ENCODE measurements at regions not wholly inside any gene's neighbourhood (a gene's known extent, or its start where the extent isn't known, plus 50 kb on each side); places are given as distances from the start of the nearest gene placed in this dataset.

DNA sequence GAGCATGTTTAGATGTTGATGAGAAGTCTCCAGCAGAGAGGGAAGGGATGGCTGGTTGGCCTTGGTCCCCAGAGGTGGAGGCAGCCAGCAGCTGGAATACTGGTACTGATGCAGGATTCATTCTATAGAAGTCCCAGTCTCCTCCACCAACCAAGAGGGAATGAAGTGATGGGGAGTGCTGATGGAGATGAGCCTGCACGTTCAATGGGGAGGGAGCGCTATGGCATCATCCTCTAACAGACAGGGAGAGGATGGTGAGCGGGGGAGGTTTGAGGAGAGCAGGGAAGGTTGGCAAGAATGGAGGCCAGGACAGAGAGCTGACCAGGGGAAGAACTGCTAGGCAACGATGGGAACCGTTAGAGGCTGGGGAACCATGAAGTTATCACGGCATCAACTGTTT, 159.8 kb upstream of the MVB12B start:
- H3K79me2 ChIP-seq (ENCODE audit: control insufficient read depth, insufficient read depth, low read length), result no peaks in the 10 kb centered on the region
- H4K20me1 ChIP-seq (ENCODE audit: control insufficient read depth, extremely low read depth, insufficient read depth, low read length), result no peaks in the 10 kb centered on the region
- H2AFZ ChIP-seq (ENCODE audit: low read length), result no peak overlapping the region
- TF ChIP-seq, protein P1, sequence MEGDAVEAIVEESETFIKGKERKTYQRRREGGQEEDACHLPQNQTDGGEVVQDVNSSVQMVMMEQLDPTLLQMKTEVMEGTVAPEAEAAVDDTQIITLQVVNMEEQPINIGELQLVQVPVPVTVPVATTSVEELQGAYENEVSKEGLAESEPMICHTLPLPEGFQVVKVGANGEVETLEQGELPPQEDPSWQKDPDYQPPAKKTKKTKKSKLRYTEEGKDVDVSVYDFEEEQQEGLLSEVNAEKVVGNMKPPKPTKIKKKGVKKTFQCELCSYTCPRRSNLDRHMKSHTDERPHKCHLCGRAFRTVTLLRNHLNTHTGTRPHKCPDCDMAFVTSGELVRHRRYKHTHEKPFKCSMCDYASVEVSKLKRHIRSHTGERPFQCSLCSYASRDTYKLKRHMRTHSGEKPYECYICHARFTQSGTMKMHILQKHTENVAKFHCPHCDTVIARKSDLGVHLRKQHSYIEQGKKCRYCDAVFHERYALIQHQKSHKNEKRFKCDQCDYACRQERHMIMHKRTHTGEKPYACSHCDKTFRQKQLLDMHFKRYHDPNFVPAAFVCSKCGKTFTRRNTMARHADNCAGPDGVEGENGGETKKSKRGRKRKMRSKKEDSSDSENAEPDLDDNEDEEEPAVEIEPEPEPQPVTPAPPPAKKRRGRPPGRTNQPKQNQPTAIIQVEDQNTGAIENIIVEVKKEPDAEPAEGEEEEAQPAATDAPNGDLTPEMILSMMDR (conservative IDR thresholded peaks at IDR 0.05 in 1 of 2, IDR thresholded peaks at IDR 0.05 in 1 of 2; ENCODE audit: low read depth in 1 of 2, low read length in 2 of 2), result no peak
- no peak for TF ChIP-seq EZH2 (IDR thresholded peaks at IDR 0.05; ENCODE audit: low read length, missing control alignments)
- no peaks in the 10 kb centered on the region for H3K4me1 ChIP-seq (ENCODE audit: control insufficient read depth, extremely low read depth, insufficient read depth, low read length)
- no peak overlapping the region for H3K4me3 ChIP-seq (replicated peaks in 1 of 4; ENCODE audit: control extremely low read depth in 1 of 4, insufficient read depth in 1 of 4, low read depth in 3 of 4, low read length in 4 of 4)
- no peaks in the 10 kb centered on the region for H3K36me3 ChIP-seq (ENCODE audit: control insufficient read depth, insufficient read depth, low read length)
- H3K4me2 ChIP-seq (ENCODE audit: extremely low read depth, insufficient read depth, low read length), result no peak overlapping the region
- H3K9ac ChIP-seq (ENCODE audit: insufficient read depth, low read length), result no peak overlapping the region
- no peaks in the 10 kb centered on the region for H3K27me3 ChIP-seq (ENCODE audit: control insufficient read depth, insufficient read depth, low read length)
- no peak for DNase-seq (ENCODE audit: low read depth in 2 of 2)
- no peak overlapping the region for H3K27ac ChIP-seq (ENCODE audit: insufficient read depth, low read length)
- H3K9me3 ChIP-seq (ENCODE audit: control insufficient read depth, insufficient read depth, low read depth, low read length), result no peaks in the 10 kb centered on the region

DNA sequence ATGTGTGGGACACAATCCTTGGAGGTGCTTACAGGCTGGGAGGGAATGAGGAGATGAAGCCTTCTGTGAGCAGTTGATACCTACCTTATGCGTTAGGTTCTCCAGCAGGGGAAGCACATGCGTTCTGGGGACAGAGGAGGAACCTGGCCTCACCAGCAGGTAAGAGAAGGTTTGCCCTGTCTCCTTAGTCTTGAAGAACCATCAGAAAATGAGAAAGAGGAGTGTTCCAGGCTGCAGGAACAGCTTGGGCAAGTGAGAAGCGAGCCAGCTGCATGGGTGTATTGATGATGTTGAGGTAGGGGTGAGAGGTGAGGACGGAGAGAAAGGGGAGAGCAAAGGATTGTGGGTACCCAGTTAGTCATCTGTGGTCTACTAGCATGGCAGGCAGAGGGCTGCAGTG, 156.9 kb upstream of the MVB12B start:
- no peaks in the 10 kb centered on the region for H3K9me3 ChIP-seq (ENCODE audit: control insufficient read depth, insufficient read depth, low read depth, low read length)
- no peaks in the 10 kb centered on the region for H3K36me3 ChIP-seq (ENCODE audit: control insufficient read depth, insufficient read depth, low read length)
- H3K4me3 ChIP-seq (replicated peaks in 1 of 4; ENCODE audit: control extremely low read depth in 1 of 4, insufficient read depth in 1 of 4, low read depth in 3 of 4, low read length in 4 of 4), result no peak overlapping the region
- TF ChIP-seq, protein P1 (conservative IDR thresholded peaks at IDR 0.05 in 1 of 2, IDR thresholded peaks at IDR 0.05 in 1 of 2; ENCODE audit: low read depth in 1 of 2, low read length in 2 of 2), result no peak
- TF ChIP-seq EZH2 (IDR thresholded peaks at IDR 0.05; ENCODE audit: low read length, missing control alignments), result no peak
- H3K4me1 ChIP-seq (ENCODE audit: control insufficient read depth, extremely low read depth, insufficient read depth, low read length), result no peaks in the 10 kb centered on the region
- H3K9ac ChIP-seq (ENCODE audit: insufficient read depth, low read length), result no peak overlapping the region
- no peak overlapping the region for H3K4me2 ChIP-seq (ENCODE audit: extremely low read depth, insufficient read depth, low read length)
- no peak overlapping the region for H3K27ac ChIP-seq (ENCODE audit: insufficient read depth, low read length)
- H3K27me3 ChIP-seq (ENCODE audit: control insufficient read depth, insufficient read depth, low read length), result no peaks in the 10 kb centered on the region
- no peaks in the 10 kb centered on the region for H4K20me1 ChIP-seq (ENCODE audit: control insufficient read depth, extremely low read depth, insufficient read depth, low read length)
- H3K79me2 ChIP-seq (ENCODE audit: control insufficient read depth, insufficient read depth, low read length), result no peaks in the 10 kb centered on the region
- no peak for DNase-seq (ENCODE audit: low read depth in 2 of 2)
- no peak overlapping the region for H2AFZ ChIP-seq (ENCODE audit: low read length)

DNA sequence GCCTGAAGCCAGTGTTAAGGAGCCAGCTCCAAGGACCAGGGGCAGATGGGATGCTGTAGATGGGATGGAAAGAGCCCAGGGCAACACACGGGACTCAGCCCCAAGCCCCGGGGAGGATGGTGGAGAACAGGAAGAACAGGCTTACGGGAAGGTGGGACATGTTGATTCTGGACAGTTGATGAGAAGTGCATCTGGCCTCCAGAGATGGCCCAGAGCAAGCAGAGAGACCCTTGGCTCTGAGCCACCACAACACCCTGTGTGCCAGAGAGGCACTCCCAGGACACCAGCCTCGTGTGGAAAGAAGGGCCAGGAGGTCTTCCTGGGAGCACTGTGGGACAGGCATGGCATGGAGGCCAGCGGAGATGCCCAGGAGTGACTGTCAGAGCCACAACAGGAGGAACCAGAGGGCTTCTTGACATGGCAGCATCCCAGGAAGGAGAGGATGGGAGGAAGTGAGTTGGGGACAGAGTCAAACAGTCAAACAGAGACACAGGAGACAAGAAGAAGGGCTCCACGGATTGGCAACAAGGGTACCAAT, 156.3 kb upstream of the MVB12B start:
- H3K4me1 ChIP-seq (ENCODE audit: control insufficient read depth, extremely low read depth, insufficient read depth, low read length), result no peaks in the 10 kb centered on the region
- peak; percentile 28 for TF ChIP-seq EZH2 (IDR thresholded peaks at IDR 0.05; ENCODE audit: low read length, missing control alignments)
- TF ChIP-seq, protein P1 (conservative IDR thresholded peaks at IDR 0.05 in 1 of 2, IDR thresholded peaks at IDR 0.05 in 1 of 2; ENCODE audit: low read depth in 1 of 2, low read length in 2 of 2), result no peak
- H3K4me2 ChIP-seq (ENCODE audit: extremely low read depth, insufficient read depth, low read length), result no peak overlapping the region
- DNase-seq (ENCODE audit: low read depth in 2 of 2), result no peak
- no peak overlapping the region for H2AFZ ChIP-seq (ENCODE audit: low read length)
- H3K27me3 ChIP-seq (ENCODE audit: control insufficient read depth, insufficient read depth, low read length), result no peaks in the 10 kb centered on the region
- no peak overlapping the region for H3K4me3 ChIP-seq (replicated peaks in 1 of 4; ENCODE audit: control extremely low read depth in 1 of 4, insufficient read depth in 1 of 4, low read depth in 3 of 4, low read length in 4 of 4)
- H3K36me3 ChIP-seq (ENCODE audit: control insufficient read depth, insufficient read depth, low read length), result no peaks in the 10 kb centered on the region
- no peaks in the 10 kb centered on the region for H3K79me2 ChIP-seq (ENCODE audit: control insufficient read depth, insufficient read depth, low read length)
- no peaks in the 10 kb centered on the region for H4K20me1 ChIP-seq (ENCODE audit: control insufficient read depth, extremely low read depth, insufficient read depth, low read length)
- H3K9me3 ChIP-seq (ENCODE audit: control insufficient read depth, insufficient read depth, low read depth, low read length), result no peaks in the 10 kb centered on the region
- H3K27ac ChIP-seq (ENCODE audit: insufficient read depth, low read length), result no peak overlapping the region
- H3K9ac ChIP-seq (ENCODE audit: insufficient read depth, low read length), result no peak overlapping the region

Measured in fibroblast of lung (primary cell).